Endothelial cell of umbilical vein (primary cell): ENCODE measurements at regions not wholly inside any gene's neighbourhood (a gene's known extent, or its start where the extent isn't known, plus 50 kb on each side); places are given as distances from the start of the nearest gene placed in this dataset.

Experiments
- BruUV-seq: library from RNA; stranded (reverse); fragments of 400-500 nt; replicated peaks from 2 replicates; lab custom pipeline; 2021; lab: Mats Ljungman, UMichigan
- CTCF ChIA-PET: fragments of 300-600, 350-600 bp; sonication (Branson Sonifier 250); formaldehyde crosslinking; loops from one replicate; lab custom pipeline; 2021; ENCODE audit warnings: antibody characterized with exemption, inconsistent platforms; lab: Charles Lee
- POLR2A ChIA-PET: fragments of 300-600, 350-600 bp; sonication (Branson Sonifier 250); formaldehyde crosslinking; loops from one replicate; lab custom pipeline; 2021; ENCODE audit warnings: antibody characterized with exemption, inconsistent platforms; lab: Charles Lee
- DNase-seq: peaks from one replicate; pipeline ENCODE4 v3.0.0-alpha.2; 2011; ENCODE audit warnings: low read depth, low spot score
- FAIRE-seq: peaks from 2 replicates; lab custom pipeline; 2011; peaks lifted over from hg19 to GRCh38; lab: Jason Lieb, UNC
- H2AFZ ChIP-seq: 2 replicates; pipeline ENCODE4 v1.6.0; 2012; ENCODE audit warnings: low read depth, low read length, control low read depth, inconsistent platforms
- H3K27ac ChIP-seq: 2 replicates; pipeline ENCODE4 v1.5.1; 2011; ENCODE audit warnings: low read depth, mild to moderate bottlenecking, control low read depth, low read length, moderate library complexity; ENCODE audit not compliant: insufficient read depth
- H3K27me3 ChIP-seq, 2 experiments: 2 replicates each; pipeline versions ENCODE4 v1.6.0 to v1.6.1; 2011; ENCODE audit warnings: low read length in 2 of 2, mixed read lengths in 1 of 2; ENCODE audit not compliant: control insufficient read depth in 2 of 2, insufficient read depth in 2 of 2
- H3K36me3 ChIP-seq, 2 experiments: 2 replicates in 1 of 2; 3 replicates in 1 of 2; pipeline ENCODE4 v1.5.1; 2011; ENCODE audit warnings: low read length in 2 of 2, mild to moderate bottlenecking in 1 of 2, moderate library complexity in 1 of 2; ENCODE audit not compliant: control insufficient read depth in 2 of 2, insufficient read depth in 2 of 2; ENCODE audit errors: extremely low read depth in 1 of 2
- H3K4me1 ChIP-seq: 3 replicates; pipeline ENCODE4 v1.5.1; 2011; ENCODE audit warnings: mild to moderate bottlenecking, low read length; ENCODE audit not compliant: control insufficient read depth, insufficient read depth; ENCODE audit errors: extremely low read depth
- H3K4me2 ChIP-seq: 2 replicates; pipeline ENCODE4 v1.6.1; 2011; ENCODE audit warnings: low read length, control low read depth, mixed read lengths; ENCODE audit not compliant: insufficient read depth
- H3K4me3 ChIP-seq, 3 experiments: fragments of 200-600 bp in 1 of 3; sonication (generic), shearing (Covaris generic) in 1 of 3; replicated peaks in 1 of 3; 2 replicates each; pipeline ENCODE4 v1.5.1; 2011 to 2016; ENCODE audit warnings: control low read depth in 3 of 3, low read length in 3 of 3, mild to moderate bottlenecking in 2 of 3, inconsistent platforms in 1 of 3, low read depth in 1 of 3, moderate library complexity in 1 of 3; ENCODE audit not compliant: insufficient read depth in 1 of 3
- H3K79me2 ChIP-seq: 2 replicates; pipeline ENCODE4 v1.6.0; 2012; ENCODE audit warnings: low read length, inconsistent platforms; ENCODE audit not compliant: control insufficient read depth, insufficient read depth
- H3K9ac ChIP-seq: replicated peaks from 2 replicates; pipeline ENCODE3; 2011; ENCODE audit warnings: low read length, control low read depth; ENCODE audit not compliant: insufficient read depth; ENCODE audit errors: extremely low read depth
- H3K9me1 ChIP-seq: replicated peaks from 3 replicates; pipeline ENCODE4 v1.6.0; 2011; ENCODE audit warnings: mild to moderate bottlenecking, low read length; ENCODE audit not compliant: control insufficient read depth, insufficient read depth; ENCODE audit errors: extremely low read depth
- H3K9me3 ChIP-seq: replicated peaks from 2 replicates; pipeline ENCODE4 v1.5.1; 2012; ENCODE audit warnings: low read length, inconsistent platforms; ENCODE audit not compliant: control insufficient read depth, insufficient read depth
- H4K20me1 ChIP-seq: replicated peaks from 2 replicates; pipeline ENCODE3; 2011; ENCODE audit warnings: mild to moderate bottlenecking, low read length; ENCODE audit not compliant: control insufficient read depth, insufficient read depth; ENCODE audit errors: extremely low read depth
- CTCF ChIP-seq, 2 donors: IDR thresholded peaks; 1 replicate in 1 of 2; 2 replicates in 1 of 2; pipeline ENCODE4 v1.5.1; 2011; ENCODE audit warnings: low read length in 2 of 2, mild to moderate bottlenecking in 2 of 2, moderate library complexity in 2 of 2, control low read depth in 1 of 2, inconsistent platforms in 1 of 2, low read depth in 1 of 2; ENCODE audit not compliant: insufficient read depth in 1 of 2; ENCODE audit errors: extremely low read depth in 1 of 2
- EZH2 ChIP-seq: IDR thresholded peaks from 2 replicates; pipeline ENCODE4 v1.6.1; 2012; ENCODE audit warnings: borderline replicate concordance, low read depth, mild to moderate bottlenecking, moderate library complexity, low read length, inconsistent platforms; ENCODE audit not compliant: severe bottlenecking
- FOS ChIP-seq: IDR thresholded peaks from 2 replicates; pipeline ENCODE4 v1.6.1; 2011; ENCODE audit warnings: mild to moderate bottlenecking, low read length, moderate library complexity, borderline replicate concordance; ENCODE audit not compliant: insufficient read depth
- GATA2 ChIP-seq: IDR thresholded peaks from 2 replicates; pipeline ENCODE4 v1.7.0; 2011; ENCODE audit warnings: low read depth, mild to moderate bottlenecking, moderate library complexity, mixed read lengths, low read length; ENCODE audit not compliant: insufficient read length, insufficient read depth
- JUN ChIP-seq: IDR thresholded peaks from 2 replicates; pipeline ENCODE4 v1.6.1; 2011; ENCODE audit warnings: borderline replicate concordance, low read depth; ENCODE audit not compliant: insufficient read length, insufficient read depth
- MAX ChIP-seq: IDR thresholded peaks from 2 replicates; pipeline ENCODE4 v1.6.1; 2011; ENCODE audit not compliant: insufficient read depth, insufficient read length
- MYC ChIP-seq: IDR thresholded peaks from one replicate; pipeline ENCODE4 v1.6.1; 2011; ENCODE audit warnings: mild to moderate bottlenecking, low read depth, low read length
- POLR2A ChIP-seq: IDR thresholded peaks from 2 replicates; pipeline ENCODE4 v1.6.1; 2012; ENCODE audit warnings: low read depth, mild to moderate bottlenecking, control low read depth, low read length
- POLR2AphosphoS5 ChIP-seq: IDR thresholded peaks from 2 replicates; pipeline ENCODE4 v1.6.1; 2012; ENCODE audit warnings: low read depth, mild to moderate bottlenecking, control low read depth, low read length, moderate library complexity; ENCODE audit not compliant: insufficient read depth
- dilution Hi-C: fragments of 300-500 bp; cut with MboI; formaldehyde crosslinking; loops from one replicate; pipeline ENCODE4 v1.15.0; 2019; ENCODE audit warnings: low sequenced_read_pairs; ENCODE audit not compliant: extremely low pct_ligation_motif_present
- intact Hi-C: fragments of 100-400 bp; cut with micrococcal nuclease; formaldehyde crosslinking; loops from one replicate; pipeline ENCODE4 v1.10.0; 2022

DNA sequence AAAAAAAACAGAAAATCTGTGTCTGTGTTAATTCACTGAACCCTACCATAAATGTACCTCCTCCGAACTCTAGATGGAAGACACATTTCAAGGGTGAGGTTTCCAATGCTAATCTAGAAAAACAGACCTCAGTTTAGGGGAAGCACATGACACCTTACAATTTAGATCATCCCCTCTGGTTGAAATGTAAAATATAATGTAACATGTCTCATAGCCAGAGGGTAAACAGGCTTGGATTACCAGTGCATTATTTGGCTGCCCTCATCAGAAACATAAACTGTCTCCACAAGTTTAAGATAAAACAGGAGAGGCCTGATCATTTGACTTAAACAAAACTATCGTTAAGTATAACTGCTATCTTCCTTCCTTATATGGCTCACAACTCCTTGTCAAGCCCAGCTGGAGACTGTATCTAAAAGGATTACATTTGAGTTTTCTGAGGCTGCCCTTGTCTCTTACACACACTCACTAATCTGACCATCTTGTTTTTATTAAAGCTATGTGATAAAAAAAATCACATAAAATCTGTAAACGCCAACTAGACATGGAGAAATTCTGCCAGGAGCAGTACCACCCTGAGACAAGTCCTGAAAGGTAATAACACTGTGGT, 105.7 kb downstream of the LURAP1L start:
- Histone ChIP-seq H3K9ac (no peak overlapping the region), H3K9me1 (no peaks in the 10 kb centered on the region), H3K79me2 (no peaks in the 10 kb centered on the region), H3K4me2 (no peak overlapping the region), H3K27me3 (no peaks in the 10 kb centered on the region), H3K36me3 (no peaks in the 10 kb centered on the region), H3K4me3 (no peak overlapping the region), H3K9me3 (no peaks in the 10 kb centered on the region), H4K20me1 (no peaks in the 10 kb centered on the region), H2AFZ (peak overlapping the region; percentile 54), H3K4me1 (peaks cover 9% of the 10 kb centered on the region), H3K27ac (no peak overlapping the region)
- no peak for FAIRE-seq
- no peak for TF ChIP-seq GATA2
- TF ChIP-seq EZH2 = no peak
- no peak for TF ChIP-seq JUN
- CTCF ChIA-PET = interaction anchor here (0.9 to 1.7 kb wide), 5 partner anchors 10 to 161 kb away, joined by 3 to 9 read pairs (median 4); no protein-coding TSS in a partner anchor
- BruUV-seq = no TSS peak
- no peak for DNase-seq
- POLR2A ChIA-PET = no interaction called here
- intact Hi-C loops = loop anchor here (5.0 kb wide), 1 partner anchor 207 kb away; no protein-coding TSS in a partner anchor
- dilution Hi-C loops = no loop called here

- H3K36me3 ChIP-seq = no peaks in the 10 kb centered on the region
- no peaks in the 10 kb centered on the region for H3K9me3 ChIP-seq
- ChIA-PET POLR2A (no interaction called here), CTCF (interaction anchor here (0.8 to 1.4 kb wide), 3 partner anchors 107 to 163 kb away, joined by 3 to 4 read pairs (median 4); no protein-coding TSS in a partner anchor)
- no peak for TF ChIP-seq MYC
- TF ChIP-seq CTCF (IDR thresholded peaks at IDR 0.05; ENCODE audit: extremely low read depth in 1 of 2, insufficient read depth in 1 of 2, low read depth in 1 of 2, low read length in 2 of 2) = no peak
- TF ChIP-seq JUN = no peak
- TF ChIP-seq POLR2A = no peak
- TF ChIP-seq MAX = no peak
- no peak for TF ChIP-seq EZH2
- no peak for TF ChIP-seq POLR2AphosphoS5
- TF ChIP-seq FOS = no peak
- TF ChIP-seq GATA2 = no peak
- H3K4me1 ChIP-seq = peaks cover 9% of the 10 kb centered on the region
- no peaks in the 10 kb centered on the region for H4K20me1 ChIP-seq
- no peak overlapping the region for H3K4me3 ChIP-seq
- dilution Hi-C loops (no loop called here), intact Hi-C loops (loop anchor here (2.0 to 5.0 kb wide), 2 partner anchors 68 to 205 kb away; no protein-coding TSS in a partner anchor)
- no peak for FAIRE-seq
- H3K4me2 ChIP-seq = no peak overlapping the region
- DNase-seq = no peak
- H3K27ac ChIP-seq = no peak overlapping the region
- no peaks in the 10 kb centered on the region for H3K9me1 ChIP-seq
- BruUV-seq = no TSS peak
- no peak overlapping the region for H3K9ac ChIP-seq
- H3K27me3 ChIP-seq = no peaks in the 10 kb centered on the region
- H3K79me2 ChIP-seq = no peaks in the 10 kb centered on the region
- no peak overlapping the region for H2AFZ ChIP-seq
These were observed 107.6 kb downstream of the LURAP1L start for GRCh38 chr9:12882430-12882829.
